ENCODE measurements at regions not wholly inside any gene's neighbourhood (a gene's known extent, or its start where the extent isn't known, plus 50 kb on each side); places are given as distances from the start of the nearest gene placed in this dataset.
"Not testable (repeated sequence)": the region's sequence is repeated elsewhere in the genome, so short reads cannot be mapped to it uniquely, and the experiment has no call there.

DNA sequence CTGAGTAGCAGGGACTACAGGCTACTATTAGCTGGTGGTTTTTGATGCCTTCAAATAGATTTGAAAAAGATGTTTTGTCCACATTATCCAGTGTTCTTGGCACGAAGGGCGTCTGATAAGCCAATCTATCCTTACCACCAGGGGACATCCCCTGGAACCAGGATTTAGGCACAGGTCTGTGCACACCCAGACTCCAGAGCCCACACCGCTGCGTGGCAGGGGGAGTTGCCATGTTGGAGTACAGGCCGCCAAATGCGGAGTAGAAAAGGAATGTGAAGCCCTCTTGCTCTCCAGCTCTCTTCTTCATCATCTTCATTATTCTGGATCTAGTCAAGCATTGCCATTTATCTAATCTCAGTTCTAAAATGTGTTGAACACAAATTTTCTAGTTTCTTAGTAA, 54.3 kb downstream of the RNU1-4 start:
- DNase-seq (ENCODE audit: low read depth), result not testable (repeated sequence)

DNA sequence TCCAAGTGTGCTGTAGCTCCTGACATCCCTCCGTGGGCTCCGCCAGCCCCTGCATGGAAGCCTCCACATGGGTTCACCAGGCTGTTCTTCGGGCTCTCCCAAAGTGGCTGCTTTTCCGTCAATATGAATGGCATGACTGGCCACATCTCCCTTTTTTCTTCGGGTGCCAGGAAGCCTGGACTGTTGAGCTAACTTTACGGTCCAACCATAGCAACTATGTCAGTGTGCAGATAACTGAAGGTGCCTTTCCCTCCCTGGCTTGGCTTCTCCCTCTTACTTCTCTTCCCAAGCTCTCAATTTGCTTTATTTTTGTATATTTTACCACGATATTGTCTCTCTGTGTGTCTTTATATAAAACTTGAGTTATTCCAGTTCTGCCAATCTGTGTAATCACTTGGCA, 54.8 kb downstream of the RNU1-4 start:
- DNase-seq (ENCODE audit: low read depth), result not testable (repeated sequence)

- not testable (repeated sequence) for DNase-seq (ENCODE audit: low read depth)
Measured at GRCh38 chr1:16796179-16796578, 55.9 kb downstream of the RNU1-4 start.

DNA sequence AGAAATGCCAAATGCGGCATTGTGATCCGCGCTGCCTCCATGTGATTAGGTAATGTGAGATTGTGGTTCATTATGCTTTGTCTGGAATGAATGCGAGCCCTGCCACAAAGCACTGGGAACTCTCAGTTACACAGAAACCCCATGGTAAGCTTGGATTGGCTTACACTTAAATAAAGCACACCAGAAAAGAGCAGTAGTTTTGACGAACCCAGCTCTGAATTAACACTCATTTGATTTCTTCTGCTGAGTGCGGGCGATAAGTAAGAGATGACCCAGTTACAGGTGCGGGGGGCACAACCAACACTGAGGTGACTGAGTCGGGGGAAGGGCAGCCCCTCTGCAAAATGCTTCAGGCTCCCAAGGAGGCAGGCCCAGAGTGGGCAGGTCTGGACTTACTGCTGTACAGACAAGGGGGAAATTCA, 56.3 kb downstream of the RNU1-4 start:
- peak; percentile 24 for DNase-seq (ENCODE audit: low read depth)

GRCh38 chr1:16797065-16797464, 56.7 kb downstream of the RNU1-4 start:
- not testable (repeated sequence) for DNase-seq (ENCODE audit: low read depth)

GRCh38 chr1:16798050-16798449, 57.7 kb downstream of the RNU1-4 start:
- not testable (repeated sequence) for DNase-seq (ENCODE audit: low read depth)
